Neural progenitor cell (in vitro differentiated cells): ENCODE measurements at regions not wholly inside any gene's neighbourhood (a gene's known extent, or its start where the extent isn't known, plus 50 kb on each side); places are given as distances from the start of the nearest gene placed in this dataset.

ENCODE experiments used
- DNase-seq: peaks from one replicate; pipeline ENCODE4 v3.0.0-alpha.2; 2016; ENCODE audit warnings: low spot score
- H2AFZ ChIP-seq: fragments of 200-600 bp; sonication (generic); replicated peaks from 2 replicates; pipeline ENCODE4 v1.6.1; 2016; ENCODE audit warnings: antibody characterized with exemption
- H3F3A ChIP-seq: fragments of 200-600 bp; sonication (generic); 2 replicates; pipeline ENCODE4 v1.6.1; 2016; ENCODE audit warnings: antibody characterized with exemption, low read depth
- H3K27ac ChIP-seq: fragments of 200-600 bp; sonication (generic); 2 replicates; pipeline ENCODE4 v1.5.1; 2016; ENCODE audit warnings: mild to moderate bottlenecking
- H3K27me3 ChIP-seq: fragments of 200-600 bp; sonication (generic); 2 replicates; pipeline ENCODE4 v1.6.1; 2016; ENCODE audit warnings: mild to moderate bottlenecking, moderate library complexity
- H3K36me3 ChIP-seq: fragments of 200-600 bp; sonication (generic); 2 replicates; pipeline ENCODE4 v1.5.1; 2016
- H3K4me1 ChIP-seq: fragments of 200-600 bp; sonication (generic); 2 replicates; pipeline ENCODE4 v1.6.1; 2016; ENCODE audit warnings: mixed run types
- H3K4me2 ChIP-seq: fragments of 200-600 bp; sonication (generic); 2 replicates; pipeline ENCODE4 v1.6.1; 2016
- H3K4me3 ChIP-seq: fragments of 200-600 bp; sonication (generic); 2 replicates; pipeline ENCODE4 v1.5.1; 2016
- H3K79me2 ChIP-seq: fragments of 200-600 bp; sonication (generic); 2 replicates; pipeline ENCODE4 v1.6.1; 2016; ENCODE audit warnings: low read depth
- H3K9ac ChIP-seq: fragments of 200-600 bp; sonication (generic); 2 replicates; pipeline ENCODE4 v1.6.1; 2016
- H3K9me3 ChIP-seq: fragments of 200-600 bp; sonication (generic); 2 replicates; pipeline ENCODE4 v1.5.1; 2016; ENCODE audit warnings: low read depth
- H4K20me1 ChIP-seq: fragments of 200-600 bp; sonication (generic); 2 replicates; pipeline ENCODE4 v1.6.1; 2016; ENCODE audit warnings: low read depth
- H3K27ac Mint-ChIP-seq: 3 replicates; pipeline ENCODE4 v1.8.0; 2021; ENCODE audit warnings: mixed read lengths
- H3K27me3 Mint-ChIP-seq: 2 replicates; pipeline ENCODE4 v1.8.0; 2022; ENCODE audit warnings: low read depth, mild to moderate bottlenecking, inconsistent platforms, moderate library complexity, mixed read lengths; ENCODE audit not compliant: insufficient read depth
- H3K36me3 Mint-ChIP-seq: 3 replicates; pipeline ENCODE4 v1.8.0; 2021; ENCODE audit warnings: mixed read lengths
- H3K4me1 Mint-ChIP-seq: 3 replicates; pipeline ENCODE4 v1.8.0; 2021; ENCODE audit warnings: mixed read lengths
- H3K4me3 Mint-ChIP-seq: 3 replicates; pipeline ENCODE4 v1.8.0; 2021; ENCODE audit warnings: mild to moderate bottlenecking, moderate library complexity, mixed read lengths
- H3K9me3 Mint-ChIP-seq: 3 replicates; pipeline ENCODE4 v1.8.0; 2020; ENCODE audit warnings: mixed read lengths
- EZH2 ChIP-seq: fragments of 200-600 bp; sonication (generic); IDR thresholded peaks from 2 replicates; pipeline ENCODE4 v1.6.1; 2017; ENCODE audit warnings: antibody characterized with exemption, mild to moderate bottlenecking, moderate library complexity
- EZH2phosphoT487 ChIP-seq: fragments of 200-600 bp; sonication (generic); IDR thresholded peaks from 2 replicates; pipeline ENCODE4 v1.6.1; 2017; ENCODE audit warnings: antibody characterized with exemption
- TF ChIP-seq, protein P1 (sequence below): fragments of 200-600 bp; sonication (generic); IDR thresholded peaks from 2 replicates; pipeline ENCODE4 v1.5.1; 2017; ENCODE audit warnings: antibody characterized with exemption, mild to moderate bottlenecking

DNA sequence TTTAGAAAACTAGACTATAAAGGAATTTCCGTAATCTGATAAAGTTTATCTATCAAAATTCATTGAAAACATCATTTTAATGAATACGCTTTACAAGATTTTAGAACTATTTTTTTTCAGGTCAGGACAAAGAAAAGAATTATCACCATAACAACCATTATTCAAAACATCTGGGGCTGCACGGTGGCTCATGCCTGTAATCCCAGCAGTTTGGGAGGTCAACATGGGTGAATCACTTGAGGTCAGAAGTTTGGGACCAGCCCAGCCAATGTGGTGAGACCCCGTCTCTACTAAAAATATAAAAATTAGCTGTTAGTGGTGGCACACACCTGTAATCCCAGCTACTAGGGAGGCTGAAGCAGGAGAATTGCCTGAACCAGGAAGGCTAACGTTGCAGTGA is 260.4 kb downstream of the WNT5A start:
- Histone ChIP-seq H3K79me2 (no peaks in the 10 kb centered on the region), H3F3A (no peaks in the 10 kb centered on the region), H3K27me3 (no peaks in the 10 kb centered on the region), H3K4me1 (no peaks in the 10 kb centered on the region), H3K27ac (no peak overlapping the region), H3K36me3 (no peaks in the 10 kb centered on the region), H2AFZ (no peak overlapping the region), H3K4me2 (no peak overlapping the region), H3K4me3 (no peak overlapping the region), H4K20me1 (no peaks in the 10 kb centered on the region), H3K9me3 (no peaks in the 10 kb centered on the region), H3K9ac (no peak overlapping the region)
- Mint-ChIP-seq H3K27me3 (no peaks in the 10 kb centered on the region), H3K4me1 (no peaks in the 10 kb centered on the region), H3K36me3 (no peaks in the 10 kb centered on the region), H3K4me3 (no peak overlapping the region), H3K9me3 (peaks cover 10% of the 10 kb centered on the region), H3K27ac (no peak overlapping the region)
- DNase-seq = no peak
- TF ChIP-seq, protein P1, sequence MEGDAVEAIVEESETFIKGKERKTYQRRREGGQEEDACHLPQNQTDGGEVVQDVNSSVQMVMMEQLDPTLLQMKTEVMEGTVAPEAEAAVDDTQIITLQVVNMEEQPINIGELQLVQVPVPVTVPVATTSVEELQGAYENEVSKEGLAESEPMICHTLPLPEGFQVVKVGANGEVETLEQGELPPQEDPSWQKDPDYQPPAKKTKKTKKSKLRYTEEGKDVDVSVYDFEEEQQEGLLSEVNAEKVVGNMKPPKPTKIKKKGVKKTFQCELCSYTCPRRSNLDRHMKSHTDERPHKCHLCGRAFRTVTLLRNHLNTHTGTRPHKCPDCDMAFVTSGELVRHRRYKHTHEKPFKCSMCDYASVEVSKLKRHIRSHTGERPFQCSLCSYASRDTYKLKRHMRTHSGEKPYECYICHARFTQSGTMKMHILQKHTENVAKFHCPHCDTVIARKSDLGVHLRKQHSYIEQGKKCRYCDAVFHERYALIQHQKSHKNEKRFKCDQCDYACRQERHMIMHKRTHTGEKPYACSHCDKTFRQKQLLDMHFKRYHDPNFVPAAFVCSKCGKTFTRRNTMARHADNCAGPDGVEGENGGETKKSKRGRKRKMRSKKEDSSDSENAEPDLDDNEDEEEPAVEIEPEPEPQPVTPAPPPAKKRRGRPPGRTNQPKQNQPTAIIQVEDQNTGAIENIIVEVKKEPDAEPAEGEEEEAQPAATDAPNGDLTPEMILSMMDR = no peak
- TF ChIP-seq EZH2phosphoT487 (no peak), EZH2 (no peak)

DNA sequence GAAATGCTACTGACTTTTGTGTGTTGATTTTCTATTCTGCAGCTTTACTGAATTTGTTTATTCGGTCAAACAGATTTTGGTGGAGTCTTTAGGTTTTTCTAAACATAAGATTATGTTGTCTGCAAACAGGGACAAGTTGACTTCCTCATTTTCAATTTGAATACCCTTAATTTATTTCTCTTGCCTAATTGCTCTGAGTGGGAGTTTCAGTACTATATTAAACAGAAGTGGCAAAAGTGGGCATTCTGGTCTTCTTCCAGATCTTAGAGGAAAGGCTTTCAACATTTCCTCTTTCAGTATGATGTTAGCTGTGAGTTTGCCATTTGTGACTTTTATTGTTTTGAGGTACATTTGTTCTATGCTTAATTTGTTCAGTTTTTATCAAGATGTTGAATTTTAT is 268.5 kb downstream of the WNT5A start:
- H3K27me3 ChIP-seq = no peaks in the 10 kb centered on the region
- no peaks in the 10 kb centered on the region for H3F3A ChIP-seq
- H3K4me3 Mint-ChIP-seq = no peak overlapping the region
- H3K9me3 Mint-ChIP-seq = peaks cover 37% of the 10 kb centered on the region
- peaks cover 2% of the 10 kb centered on the region for H3K36me3 Mint-ChIP-seq
- no peaks in the 10 kb centered on the region for H3K4me1 Mint-ChIP-seq
- no peak overlapping the region for H3K27ac Mint-ChIP-seq
- no peak for DNase-seq
- no peaks in the 10 kb centered on the region for H4K20me1 ChIP-seq
- TF ChIP-seq EZH2phosphoT487 (no peak), EZH2 (no peak)
- TF ChIP-seq, protein P1 = no peak
- no peak overlapping the region for H3K9ac ChIP-seq
- no peak overlapping the region for H3K4me3 ChIP-seq
- no peaks in the 10 kb centered on the region for H3K79me2 ChIP-seq
- no peaks in the 10 kb centered on the region for H3K36me3 ChIP-seq
- H2AFZ ChIP-seq = no peak overlapping the region
- H3K9me3 ChIP-seq = peaks cover 8% of the 10 kb centered on the region
- H3K27me3 Mint-ChIP-seq = peaks cover 3% of the 10 kb centered on the region
- H3K4me1 ChIP-seq = no peaks in the 10 kb centered on the region
- no peak overlapping the region for H3K27ac ChIP-seq
- H3K4me2 ChIP-seq = no peak overlapping the region

DNA sequence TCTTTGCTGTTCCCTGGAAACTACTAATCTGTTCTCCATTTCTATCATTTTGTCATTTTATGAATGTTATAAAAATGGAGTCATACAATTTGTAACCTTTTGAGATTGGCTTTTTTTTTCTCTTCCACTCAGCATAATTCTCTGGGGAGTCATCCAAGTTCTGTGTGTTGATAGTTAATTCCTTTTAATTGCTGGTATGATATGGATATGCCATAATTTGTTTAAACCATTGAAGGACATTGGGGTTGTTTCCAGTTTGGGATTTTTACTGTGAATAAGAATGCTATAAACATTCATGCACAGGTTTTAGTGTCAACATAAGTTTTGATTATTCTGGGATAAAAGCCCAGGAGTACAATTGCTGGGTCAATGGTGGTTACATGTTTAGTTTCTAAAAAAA is 279.4 kb downstream of the WNT5A start:
- Histone ChIP-seq H3K79me2 (no peaks in the 10 kb centered on the region), H3K4me2 (no peak overlapping the region), H3K27me3 (no peaks in the 10 kb centered on the region), H3F3A (no peaks in the 10 kb centered on the region), H3K9ac (no peak overlapping the region), H3K4me1 (no peaks in the 10 kb centered on the region), H2AFZ (no peak overlapping the region), H3K36me3 (no peaks in the 10 kb centered on the region), H3K27ac (no peak overlapping the region), H3K9me3 (no peaks in the 10 kb centered on the region), H4K20me1 (no peaks in the 10 kb centered on the region), H3K4me3 (no peak overlapping the region)
- Mint-ChIP-seq H3K27ac (no peak overlapping the region), H3K4me1 (peaks cover 17% of the 10 kb centered on the region), H3K27me3 (peaks cover 8% of the 10 kb centered on the region), H3K4me3 (no peak overlapping the region), H3K9me3 (peaks cover 31% of the 10 kb centered on the region), H3K36me3 (peaks cover 3% of the 10 kb centered on the region)
- DNase-seq = no peak
- no peak for TF ChIP-seq EZH2phosphoT487
- no peak for TF ChIP-seq EZH2
- TF ChIP-seq, protein P1 = no peak

DNA sequence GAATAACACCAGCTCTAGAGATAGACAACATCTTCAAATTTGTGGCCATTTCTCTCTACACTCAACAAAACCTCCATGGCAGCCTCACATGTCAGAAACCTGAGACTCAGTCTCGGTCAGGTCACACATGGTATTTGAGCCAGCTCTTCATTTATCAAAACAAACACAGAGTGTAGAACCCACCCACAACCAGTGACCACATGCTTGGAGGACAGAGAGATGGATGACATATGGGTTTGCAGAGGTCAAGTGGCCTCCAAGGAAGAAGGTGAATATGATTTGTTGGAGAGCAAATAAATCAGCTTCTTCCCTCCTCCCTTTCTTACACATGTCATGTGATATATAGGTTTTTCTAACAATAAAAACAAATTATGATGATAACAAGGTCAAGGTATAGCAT is 278.1 kb upstream of the LRTM1 start:
- Histone ChIP-seq H4K20me1 (no peaks in the 10 kb centered on the region), H3K36me3 (no peaks in the 10 kb centered on the region), H3K27me3 (no peaks in the 10 kb centered on the region), H3K4me1 (no peaks in the 10 kb centered on the region), H3F3A (no peaks in the 10 kb centered on the region), H3K27ac (no peak overlapping the region), H3K9ac (no peak overlapping the region), H3K4me3 (no peak overlapping the region), H3K9me3 (no peaks in the 10 kb centered on the region), H3K4me2 (no peak overlapping the region), H3K79me2 (no peaks in the 10 kb centered on the region), H2AFZ (no peak overlapping the region)
- H3K9me3 Mint-ChIP-seq = peaks cover 20% of the 10 kb centered on the region
- peaks cover 23% of the 10 kb centered on the region for H3K4me1 Mint-ChIP-seq
- peaks cover 8% of the 10 kb centered on the region for H3K27me3 Mint-ChIP-seq
- no peak for DNase-seq
- peaks cover 3% of the 10 kb centered on the region for H3K36me3 Mint-ChIP-seq
- TF ChIP-seq EZH2phosphoT487 (no peak), EZH2 (no peak)
- TF ChIP-seq, protein P1 = no peak
- H3K27ac Mint-ChIP-seq = no peak overlapping the region
- no peak overlapping the region for H3K4me3 Mint-ChIP-seq
